ENCODE measurements at regions not wholly inside any gene's neighbourhood (a gene's known extent, or its start where the extent isn't known, plus 50 kb on each side); places are given as distances from the start of the nearest gene placed in this dataset.

GRCh38 chr1:114206392-114206791, 52.7 kb upstream of the SYT6 start (continued):
- TF ChIP-seq ZBTB40 (IDR thresholded peaks at IDR 0.05), result no peak
- TF ChIP-seq ZBTB40 (CRISPR knock-in tag; IDR thresholded peaks at IDR 0.05), result no peak
- 0 out of 2 replicates have a peak, but pooled peaks have one; percentile 29 for TF ChIP-seq DPF2 (IDR thresholded peaks at IDR 0.05)
- TF ChIP-seq TEAD4 (IDR thresholded peaks at IDR 0.05; ENCODE audit: low read length), result peak; percentile 45
- no peak for TF ChIP-seq TEAD4 (CRISPR knock-in tag; IDR thresholded peaks at IDR 0.05; ENCODE audit: borderline replicate concordance)
- TF ChIP-seq MAFF (IDR thresholded peaks at IDR 0.05; ENCODE audit: low read length), result peak; percentile 22; the same call in 1 of the 2 replicates
- peak; percentile 67 for TF ChIP-seq ZEB2 (IDR thresholded peaks at IDR 0.05)
- TF ChIP-seq FOSL1 (tag; conservative IDR thresholded peaks at IDR 0.05), result peak; percentile 49; the same call in 1 of the 2 replicates
- peak; percentile 61 for TF ChIP-seq ARID1B (IDR thresholded peaks at IDR 0.05)
- no peak for TF ChIP-seq THAP12 (CRISPR knock-in tag; IDR thresholded peaks at IDR 0.05)
- TF ChIP-seq CREB5 (CRISPR knock-in tag; IDR thresholded peaks at IDR 0.05), result no peak
- no peak for TF ChIP-seq E2F6 (IDR thresholded peaks at IDR 0.05; ENCODE audit: borderline replicate concordance in 1 of 2, extremely low read depth in 1 of 2, insufficient read depth in 1 of 2, insufficient read length in 1 of 2, low read depth in 1 of 2, low read length in 1 of 2, poor library complexity in 1 of 2, severe bottlenecking in 1 of 2)

All from K562 (cell line).